ENCODE measurements at regions not wholly inside any gene's neighbourhood (a gene's known extent, or its start where the extent isn't known, plus 50 kb on each side); places are given as distances from the start of the nearest gene placed in this dataset.
"Not testable (repeated sequence)": the region's sequence is repeated elsewhere in the genome, so short reads cannot be mapped to it uniquely, and the experiment has no call there.

- no peak for TF ChIP-seq CTCF (IDR thresholded peaks at IDR 0.05; ENCODE audit: low read depth, low read length, missing control alignments)
- no peak overlapping the region for H3K4me3 ChIP-seq (replicated peaks; ENCODE audit: low read depth, low read length)
- no peak for DNase-seq (ENCODE audit: extremely low read depth, low read depth)
Observed at GRCh38 chr15:31503256-31503655, 176.6 kb downstream of the KLF13 start.

GRCh38 chr15:31503758-31504461 is 177.3 kb downstream of the KLF13 start:
- TF ChIP-seq CTCF (IDR thresholded peaks at IDR 0.05; ENCODE audit: low read depth, low read length, missing control alignments): no peak
- H3K4me3 ChIP-seq (replicated peaks; ENCODE audit: low read depth, low read length): no peak overlapping the region
- DNase-seq (ENCODE audit: extremely low read depth, low read depth): no peak

- no peak for TF ChIP-seq CTCF (IDR thresholded peaks at IDR 0.05; ENCODE audit: low read depth, low read length, missing control alignments)
- no peak for DNase-seq (ENCODE audit: extremely low read depth, low read depth)
- no peak overlapping the region for H3K4me3 ChIP-seq (replicated peaks; ENCODE audit: low read depth, low read length)
Observed at GRCh38 chr15:31504462-31504839, 177.8 kb downstream of the KLF13 start.

- not testable (repeated sequence) for DNase-seq (ENCODE audit: extremely low read depth, low read depth); H3K4me3 ChIP-seq (replicated peaks; ENCODE audit: low read depth, low read length)
Observed at GRCh38 chr15:31507573-31507972, 180.9 kb downstream of the KLF13 start.

GRCh38 chr15:31508656-31509055 is 182.0 kb downstream of the KLF13 start:
- DNase-seq (ENCODE audit: extremely low read depth, low read depth): no peak
- H3K4me3 ChIP-seq (replicated peaks; ENCODE audit: low read depth, low read length): no peak overlapping the region
- TF ChIP-seq CTCF (IDR thresholded peaks at IDR 0.05; ENCODE audit: low read depth, low read length, missing control alignments): no peak

- TF ChIP-seq CTCF (IDR thresholded peaks at IDR 0.05; ENCODE audit: low read depth, low read length, missing control alignments): no peak
- H3K4me3 ChIP-seq (replicated peaks; ENCODE audit: low read depth, low read length): no peak overlapping the region
- no peak for DNase-seq (ENCODE audit: extremely low read depth, low read depth)
Observed at GRCh38 chr15:31510057-31510456, 183.4 kb downstream of the KLF13 start.

- no peak overlapping the region for H3K4me3 ChIP-seq (replicated peaks; ENCODE audit: low read depth, low read length)
- TF ChIP-seq CTCF (IDR thresholded peaks at IDR 0.05; ENCODE audit: low read depth, low read length, missing control alignments): no peak
- no peak for DNase-seq (ENCODE audit: extremely low read depth, low read depth)
Observed at GRCh38 chr15:31511707-31512310, 185.2 kb downstream of the KLF13 start.
